ENCODE measurements at regions not wholly inside any gene's neighbourhood (a gene's known extent, or its start where the extent isn't known, plus 50 kb on each side); places are given as distances from the start of the nearest gene placed in this dataset.

DNA sequence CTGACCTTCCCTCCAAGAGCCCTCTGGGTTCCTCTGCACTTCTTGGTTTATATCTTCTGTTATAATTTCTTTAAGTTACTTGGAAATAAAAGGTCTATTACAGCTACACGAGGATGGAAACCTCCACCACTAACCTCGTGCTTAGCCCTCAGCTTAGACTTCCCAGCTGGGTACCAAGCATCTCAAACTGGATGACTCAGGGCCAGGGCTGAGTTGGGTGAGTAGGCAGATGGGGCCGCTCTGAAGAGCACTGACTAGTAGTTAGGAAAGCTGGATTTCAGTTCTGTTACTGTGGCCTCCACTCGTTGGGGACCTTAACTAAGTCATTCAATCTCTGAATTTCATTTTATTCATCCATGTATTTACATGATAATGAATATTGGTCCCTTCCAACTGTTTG is 1036.6 kb downstream of the IGSF11 start:
- TF ChIP-seq GATA3 (IDR thresholded peaks at IDR 0.05; ENCODE audit: low read depth, low read length) (no peak), GATA2 (IDR thresholded peaks at IDR 0.05; ENCODE audit: low read depth, low read length) (no peak)

DNA sequence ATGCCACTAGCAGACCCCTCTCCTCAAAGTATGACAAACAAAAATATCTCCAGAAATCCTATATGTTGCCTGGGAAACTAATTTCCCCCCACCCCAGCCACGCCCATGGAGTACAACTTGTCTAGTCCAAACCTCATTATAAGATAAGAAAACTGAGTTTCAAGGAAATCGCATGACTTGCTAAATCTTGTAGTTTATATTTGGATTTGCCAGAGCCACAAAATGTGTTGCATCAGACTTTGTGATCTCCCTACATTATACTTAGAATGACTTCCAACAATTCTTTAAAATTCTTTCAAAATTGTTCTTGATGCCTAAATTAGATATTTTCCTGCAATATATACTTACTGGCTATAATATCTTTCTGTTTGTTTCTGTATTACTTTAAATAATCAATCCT is 1034.4 kb downstream of the IGSF11 start:
- TF ChIP-seq GATA3 (IDR thresholded peaks at IDR 0.05; ENCODE audit: low read depth, low read length) (no peak), GATA2 (IDR thresholded peaks at IDR 0.05; ENCODE audit: low read depth, low read length) (no peak)

DNA sequence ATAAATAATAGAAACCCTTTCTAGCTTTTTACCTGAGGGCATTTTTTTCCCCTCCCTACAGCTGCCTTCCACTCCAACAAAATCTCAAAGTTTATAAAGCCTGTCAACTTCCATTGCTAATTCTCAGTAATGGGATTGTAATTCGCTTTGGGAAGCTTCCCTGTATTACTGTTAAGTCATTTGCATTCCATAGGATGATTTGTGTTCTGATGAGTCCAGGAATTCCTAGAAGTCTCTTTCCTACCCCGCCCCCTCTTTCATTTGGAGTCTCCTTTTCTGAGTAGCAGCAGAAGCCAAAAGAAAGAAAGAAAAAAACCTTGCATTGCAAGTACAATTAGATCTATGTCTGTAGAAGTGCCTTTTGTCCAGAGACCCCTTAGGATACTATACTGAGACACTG is 1033.3 kb downstream of the IGSF11 start:
- TF ChIP-seq GATA3 (IDR thresholded peaks at IDR 0.05; ENCODE audit: low read depth, low read length) (no peak), GATA2 (IDR thresholded peaks at IDR 0.05; ENCODE audit: low read depth, low read length) (no peak)

DNA sequence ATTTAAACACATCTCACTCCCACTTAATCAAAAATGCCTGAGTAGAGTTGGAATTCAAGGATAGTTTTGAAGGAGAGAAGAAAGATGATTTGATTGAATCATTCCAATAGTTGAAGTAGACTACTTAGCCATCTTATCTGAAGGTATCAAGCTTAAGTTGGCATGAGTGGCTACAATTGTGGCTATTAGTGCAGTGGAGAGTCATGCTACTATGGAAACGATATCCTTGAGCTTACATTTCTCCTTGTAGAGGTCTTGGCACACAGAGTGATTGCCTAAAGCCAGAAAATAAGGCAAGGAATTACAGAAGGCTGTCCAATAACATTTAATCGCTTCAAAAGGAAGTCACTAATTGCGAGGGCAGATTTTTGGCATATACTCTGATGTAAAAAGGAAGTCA is 1022.7 kb downstream of the IGSF11 start:
- no peak for TF ChIP-seq GATA3 (IDR thresholded peaks at IDR 0.05; ENCODE audit: low read depth, low read length)
- TF ChIP-seq GATA2 (IDR thresholded peaks at IDR 0.05; ENCODE audit: low read depth, low read length): no peak

DNA sequence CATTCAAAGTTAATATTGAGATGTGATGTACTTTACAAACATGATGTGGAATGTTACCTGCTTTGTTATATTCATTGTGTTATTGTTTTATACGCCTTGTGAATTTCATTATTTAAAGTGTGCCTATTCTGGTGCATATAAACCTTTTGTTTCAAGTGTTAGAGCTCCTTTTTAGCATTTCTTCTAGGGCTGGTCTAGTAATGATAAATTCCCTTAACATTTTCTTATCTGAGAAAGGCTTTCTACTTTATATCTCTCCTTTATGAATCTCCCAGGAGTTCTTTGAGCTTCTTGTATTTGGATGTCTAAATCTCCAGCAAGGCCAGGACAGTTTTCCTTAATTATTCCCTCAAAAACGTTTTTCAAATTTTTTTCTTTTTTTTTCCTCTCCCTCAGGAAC is 1005.6 kb downstream of the IGSF11 start:
- TF ChIP-seq GATA3 (IDR thresholded peaks at IDR 0.05; ENCODE audit: low read depth, low read length) (no peak), GATA2 (IDR thresholded peaks at IDR 0.05; ENCODE audit: low read depth, low read length) (no peak)

DNA sequence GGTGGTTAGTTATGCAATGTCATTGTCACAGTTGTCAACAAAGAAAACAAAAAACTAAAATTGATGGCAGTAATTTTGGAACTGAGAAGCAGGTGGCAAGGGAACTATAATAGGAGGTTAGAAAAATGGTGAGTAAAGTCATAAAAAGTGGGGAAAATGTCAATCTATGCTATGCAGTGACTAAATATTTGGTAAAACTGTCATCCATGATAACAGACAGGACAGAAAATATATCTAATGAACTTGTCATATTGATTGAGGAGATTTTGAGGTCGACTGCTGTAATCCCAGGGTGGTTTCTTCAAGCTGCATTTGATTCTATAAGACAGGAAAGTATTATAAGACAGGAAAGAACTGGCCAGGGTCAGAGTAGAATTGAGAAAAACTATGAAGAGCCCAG is 998.4 kb downstream of the IGSF11 start:
- no peak for TF ChIP-seq GATA3 (IDR thresholded peaks at IDR 0.05; ENCODE audit: low read depth, low read length)
- no peak for TF ChIP-seq GATA2 (IDR thresholded peaks at IDR 0.05; ENCODE audit: low read depth, low read length)

DNA sequence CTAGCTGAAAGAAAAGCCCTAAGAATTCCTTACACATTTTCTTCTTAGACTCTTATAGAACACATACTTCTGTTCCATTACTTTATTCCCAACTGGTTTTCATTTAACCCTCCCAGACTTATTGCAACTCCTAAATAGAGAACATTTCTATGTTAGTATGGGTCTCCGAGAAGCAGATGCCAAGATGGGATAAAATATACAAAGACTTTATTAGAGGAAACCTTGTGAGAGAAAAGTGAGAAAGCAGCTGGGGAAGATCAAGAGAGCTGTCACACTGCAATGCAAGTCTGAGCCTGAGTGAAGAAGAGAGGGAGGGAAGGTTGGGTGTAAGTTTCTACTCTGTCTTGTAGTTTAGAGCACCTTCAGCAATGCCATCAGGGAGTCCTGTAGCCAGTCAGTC is 979.3 kb downstream of the IGSF11 start:
- TF ChIP-seq GATA2 (IDR thresholded peaks at IDR 0.05; ENCODE audit: low read depth, low read length) (no peak), GATA3 (IDR thresholded peaks at IDR 0.05; ENCODE audit: low read depth, low read length) (no peak)

DNA sequence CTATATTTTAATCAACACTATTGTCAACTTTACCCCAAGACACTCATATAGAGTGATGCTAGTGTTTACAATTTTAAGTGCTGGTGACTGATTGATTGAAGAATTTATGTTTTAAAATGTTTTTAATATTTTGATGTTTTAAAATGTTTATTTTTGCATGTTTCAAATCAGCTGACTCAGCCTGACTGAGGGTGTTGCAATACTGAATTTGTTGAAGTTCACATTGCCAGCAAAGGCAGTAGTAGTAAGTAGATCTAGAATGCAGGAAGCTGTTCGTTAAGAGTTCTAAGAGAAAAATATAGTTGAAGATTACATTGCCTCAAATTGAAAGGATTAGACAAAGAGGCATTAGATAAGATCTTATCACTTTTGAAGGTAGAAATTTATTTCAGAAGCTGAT is 977.6 kb downstream of the IGSF11 start:
- no peak for TF ChIP-seq GATA3 (IDR thresholded peaks at IDR 0.05; ENCODE audit: low read depth, low read length)
- TF ChIP-seq GATA2 (IDR thresholded peaks at IDR 0.05; ENCODE audit: low read depth, low read length): no peak

DNA sequence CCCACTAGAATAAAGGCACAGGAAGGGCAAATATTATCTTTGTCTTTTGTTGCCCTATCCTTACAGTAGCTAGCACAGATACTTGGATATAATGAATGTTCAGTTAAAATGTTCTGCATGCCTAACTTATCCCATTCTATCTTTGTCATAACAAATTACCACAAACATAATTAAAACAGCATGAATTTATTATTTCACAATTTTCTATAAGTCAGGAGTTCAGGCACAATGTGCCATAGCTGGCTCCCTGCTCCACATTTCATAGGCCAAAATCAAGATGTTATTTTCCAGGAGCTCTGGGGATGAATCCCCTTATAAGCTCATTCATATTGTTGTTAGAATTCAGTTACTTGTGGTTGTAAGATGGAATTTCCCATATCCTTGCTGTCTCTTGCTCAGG is 975.5 kb downstream of the IGSF11 start:
- TF ChIP-seq GATA2 (IDR thresholded peaks at IDR 0.05; ENCODE audit: low read depth, low read length) (no peak), GATA3 (IDR thresholded peaks at IDR 0.05; ENCODE audit: low read depth, low read length) (no peak)

DNA sequence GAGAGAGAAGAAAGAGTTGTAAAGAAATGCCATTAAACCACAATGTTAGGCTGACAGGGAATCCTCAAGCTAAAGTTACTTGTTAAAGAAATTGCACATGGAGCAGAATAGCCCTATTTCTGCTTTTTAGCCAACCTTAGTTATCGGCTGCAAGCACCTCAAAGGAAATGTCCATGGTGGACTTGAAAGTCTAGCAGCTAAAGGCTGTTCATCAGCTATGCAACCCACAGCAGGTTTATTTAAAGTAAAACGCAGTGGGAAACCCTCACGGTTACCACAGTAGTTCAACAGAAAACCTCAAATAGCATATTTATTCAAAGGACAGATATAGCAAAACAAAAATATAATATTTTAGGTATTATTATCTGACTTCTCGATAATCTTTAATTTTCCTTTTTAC is 967.2 kb downstream of the IGSF11 start:
- TF ChIP-seq GATA3 (IDR thresholded peaks at IDR 0.05; ENCODE audit: low read depth, low read length) (no peak), GATA2 (IDR thresholded peaks at IDR 0.05; ENCODE audit: low read depth, low read length) (no peak)

DNA sequence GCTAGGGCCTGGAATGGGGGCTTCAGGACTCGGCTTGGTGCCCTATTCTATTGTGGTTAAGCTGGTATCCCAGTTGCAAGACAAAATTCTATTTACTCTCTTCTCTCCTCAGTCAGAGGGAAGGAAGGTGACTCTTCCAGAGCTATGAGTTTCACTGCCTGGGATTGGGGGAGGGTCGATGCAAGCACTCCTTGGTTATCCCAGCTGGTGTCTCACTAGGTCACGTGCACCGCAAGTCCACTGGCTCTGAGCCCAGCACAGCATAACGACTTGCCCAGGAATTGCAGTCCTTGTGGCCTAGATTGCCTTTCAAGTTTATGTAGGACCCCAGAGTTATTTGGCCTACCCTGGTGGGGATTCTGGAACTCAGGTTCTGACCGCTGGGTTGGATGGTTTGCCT is 958.8 kb downstream of the IGSF11 start:
- TF ChIP-seq GATA2 (IDR thresholded peaks at IDR 0.05; ENCODE audit: low read depth, low read length): no peak
- no peak for TF ChIP-seq GATA3 (IDR thresholded peaks at IDR 0.05; ENCODE audit: low read depth, low read length)

DNA sequence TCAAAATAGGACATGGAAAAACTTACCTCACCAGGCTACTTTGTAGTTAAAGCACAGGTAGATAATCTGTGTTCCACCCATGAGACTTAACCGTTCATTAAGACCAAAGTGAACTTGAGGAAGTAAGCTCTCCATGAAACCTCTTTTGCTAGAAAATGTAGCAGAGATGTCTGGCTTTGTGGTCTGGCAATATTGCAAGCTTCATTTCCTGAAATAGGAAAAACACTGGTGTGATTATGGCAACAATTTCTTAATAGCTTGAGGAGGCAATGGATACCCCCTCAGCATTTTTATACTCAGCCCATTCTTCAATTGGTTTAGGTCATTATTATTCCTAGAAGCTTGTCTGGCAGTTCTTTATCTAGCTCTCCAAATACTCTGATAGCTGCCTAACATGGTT is 957.3 kb downstream of the IGSF11 start:
- TF ChIP-seq GATA2 (IDR thresholded peaks at IDR 0.05; ENCODE audit: low read depth, low read length) (no peak), GATA3 (IDR thresholded peaks at IDR 0.05; ENCODE audit: low read depth, low read length) (no peak)

DNA sequence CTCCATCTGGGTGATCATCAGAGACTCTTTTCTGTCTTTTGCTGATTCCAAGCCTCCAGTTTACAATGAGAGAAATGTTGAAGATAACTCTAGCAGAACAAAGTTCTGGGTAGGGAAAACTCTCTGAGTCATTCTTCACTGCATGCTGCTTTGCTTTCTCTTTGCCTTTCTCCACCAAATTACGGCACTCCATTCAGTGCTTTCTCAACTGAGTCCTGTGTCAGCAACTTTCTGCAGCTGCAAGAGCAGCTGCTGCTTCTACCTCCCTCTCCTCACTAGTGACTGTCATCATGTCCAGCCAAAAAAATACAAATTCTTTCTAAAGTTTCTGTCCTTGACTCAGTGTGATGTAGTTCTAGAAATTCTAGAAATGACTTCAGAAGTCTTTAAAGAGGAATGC is 953.8 kb downstream of the IGSF11 start:
- TF ChIP-seq GATA3 (IDR thresholded peaks at IDR 0.05; ENCODE audit: low read depth, low read length): no peak
- TF ChIP-seq GATA2 (IDR thresholded peaks at IDR 0.05; ENCODE audit: low read depth, low read length): no peak

DNA sequence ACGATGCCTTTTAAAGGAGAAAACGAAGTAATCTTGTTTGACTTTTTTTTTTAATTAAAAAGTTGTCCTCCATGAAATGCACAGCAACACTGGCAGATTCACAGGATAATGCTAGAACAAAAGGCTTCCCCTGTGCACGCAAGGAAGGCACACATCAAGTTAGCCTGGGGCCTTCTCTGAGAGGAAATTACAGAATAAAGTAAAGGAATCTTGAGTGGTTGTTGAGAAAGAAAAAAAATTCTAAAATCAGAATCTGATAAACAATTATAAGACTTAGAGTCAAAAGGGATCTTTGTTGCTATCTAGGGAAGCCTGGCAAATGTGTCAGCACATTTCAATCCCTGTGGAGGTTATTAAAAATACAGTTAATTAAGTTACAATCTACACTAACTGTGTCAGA is 946.0 kb downstream of the IGSF11 start:
- TF ChIP-seq GATA2 (IDR thresholded peaks at IDR 0.05; ENCODE audit: low read depth, low read length) (no peak), GATA3 (IDR thresholded peaks at IDR 0.05; ENCODE audit: low read depth, low read length) (no peak)

DNA sequence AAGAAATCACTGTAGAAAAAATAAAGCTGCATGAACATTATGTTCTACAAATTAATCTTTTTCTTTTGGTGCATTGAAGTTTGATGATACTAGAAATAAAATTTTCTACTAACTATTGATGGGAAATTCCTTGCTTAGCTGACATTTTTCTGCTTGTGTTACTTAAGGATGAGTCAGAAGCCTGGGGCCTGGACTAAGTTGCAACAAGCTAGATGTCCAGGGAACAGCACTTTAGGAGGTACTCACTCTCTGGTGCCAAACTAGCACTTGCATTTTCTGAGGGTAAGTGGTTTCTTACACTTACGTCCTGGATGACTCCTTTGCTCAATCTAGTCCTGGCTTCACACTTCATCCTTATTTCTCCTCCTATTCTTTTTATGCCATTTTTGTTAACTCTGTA is 945.1 kb downstream of the IGSF11 start:
- TF ChIP-seq GATA3 (IDR thresholded peaks at IDR 0.05; ENCODE audit: low read depth, low read length) (no peak), GATA2 (IDR thresholded peaks at IDR 0.05; ENCODE audit: low read depth, low read length) (no peak)

DNA sequence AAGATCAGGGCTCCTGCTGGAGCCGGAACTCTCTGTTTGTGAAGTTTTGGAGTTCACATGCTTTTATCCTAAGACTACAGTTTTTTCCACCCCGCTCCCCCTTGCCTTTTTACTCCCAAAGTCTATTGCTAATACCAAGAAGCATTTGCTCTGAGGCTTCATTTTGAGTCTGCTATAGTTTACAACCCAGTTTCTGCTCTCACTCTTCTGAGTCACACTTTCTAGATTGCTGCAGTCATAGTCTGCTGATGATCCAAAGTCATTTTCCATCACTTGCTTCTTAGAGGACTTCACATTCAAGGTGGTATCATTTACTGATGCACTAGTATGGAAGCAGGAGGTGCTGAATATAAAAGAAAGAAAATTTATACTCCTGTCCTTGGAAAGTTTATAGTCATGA is 937.4 kb downstream of the IGSF11 start:
- TF ChIP-seq GATA2 (IDR thresholded peaks at IDR 0.05; ENCODE audit: low read depth, low read length) (no peak), GATA3 (IDR thresholded peaks at IDR 0.05; ENCODE audit: low read depth, low read length) (no peak)
